GM11168 (cell line): ENCODE measurements at regions not wholly inside any gene's neighbourhood (a gene's known extent, or its start where the extent isn't known, plus 50 kb on each side); places are given as distances from the start of the nearest gene placed in this dataset.
"Not testable (repeated sequence)": the region's sequence is repeated elsewhere in the genome, so short reads cannot be mapped to it uniquely, and the experiment has no call there.

ENCODE experiments used
- in situ Hi-C: fragments of 300-500 bp; cut with MboI; formaldehyde crosslinking; loops from one replicate; pipeline ENCODE4 v1.12.0; 2022; ENCODE audit warnings: low sequenced_read_pairs; ENCODE audit not compliant: unreplicated experiment

DNA sequence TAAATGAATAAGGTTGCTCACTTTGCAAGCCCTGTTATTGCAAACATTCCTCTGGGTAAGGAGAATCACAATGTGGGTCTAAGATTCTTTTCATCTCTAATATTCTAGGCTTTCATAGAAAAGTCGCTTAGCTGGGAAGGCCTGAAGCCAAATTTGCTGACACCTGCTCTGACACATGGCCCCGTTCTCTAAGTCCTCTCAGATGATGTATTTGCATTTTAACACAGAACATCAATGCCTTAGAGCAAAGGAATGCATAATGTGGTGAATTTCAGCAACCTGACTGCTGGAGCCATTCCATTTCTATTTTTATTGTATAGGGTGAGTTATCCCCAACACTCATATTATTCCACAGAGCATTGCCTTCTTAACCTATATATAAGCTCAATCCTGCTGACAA lies 682.1 kb upstream of the NRP1 start:
- in situ Hi-C loops, result no loop called here

DNA sequence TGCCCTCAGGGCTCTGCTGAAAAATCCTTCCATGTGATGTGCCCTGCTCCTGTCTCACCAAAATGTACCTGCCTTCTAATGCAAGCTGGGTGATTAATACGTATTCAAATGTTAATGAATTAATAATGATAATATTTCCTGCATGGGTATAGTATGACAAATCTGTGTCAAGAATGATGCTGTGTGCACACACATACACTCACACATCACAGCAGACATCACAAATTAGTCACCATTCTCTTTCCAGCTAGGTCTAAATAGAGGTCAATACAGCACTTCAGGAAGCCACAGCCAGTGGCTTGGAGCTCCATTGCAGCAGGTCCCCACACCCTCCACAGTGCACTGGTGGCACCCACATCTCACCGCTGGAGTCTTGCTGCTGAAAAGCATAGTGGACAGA lies 681.2 kb upstream of the NRP1 start:
- in situ Hi-C loops, result no loop called here

DNA sequence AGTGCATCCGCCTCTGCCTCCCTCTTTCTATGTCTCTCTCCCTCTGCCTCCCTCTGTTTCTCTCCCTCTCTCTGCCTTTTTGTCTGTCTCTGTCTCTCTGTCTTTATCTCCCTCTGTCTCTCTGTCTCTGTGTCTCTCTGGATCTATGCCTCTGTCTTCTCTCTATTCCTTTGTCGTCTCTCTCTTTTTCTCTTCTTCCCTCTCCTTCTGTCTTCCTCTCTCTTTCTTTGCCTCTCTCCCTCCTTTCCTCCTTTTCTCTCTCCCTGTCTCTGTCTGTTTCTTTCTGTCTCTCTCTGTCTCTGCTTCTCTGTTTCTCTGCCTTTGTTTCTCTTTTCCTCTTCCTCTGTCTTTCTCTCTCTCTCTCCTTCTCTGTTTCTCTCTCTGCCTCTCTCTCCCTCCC lies 678.8 kb upstream of the NRP1 start:
- in situ Hi-C loops, result no loop called here

DNA sequence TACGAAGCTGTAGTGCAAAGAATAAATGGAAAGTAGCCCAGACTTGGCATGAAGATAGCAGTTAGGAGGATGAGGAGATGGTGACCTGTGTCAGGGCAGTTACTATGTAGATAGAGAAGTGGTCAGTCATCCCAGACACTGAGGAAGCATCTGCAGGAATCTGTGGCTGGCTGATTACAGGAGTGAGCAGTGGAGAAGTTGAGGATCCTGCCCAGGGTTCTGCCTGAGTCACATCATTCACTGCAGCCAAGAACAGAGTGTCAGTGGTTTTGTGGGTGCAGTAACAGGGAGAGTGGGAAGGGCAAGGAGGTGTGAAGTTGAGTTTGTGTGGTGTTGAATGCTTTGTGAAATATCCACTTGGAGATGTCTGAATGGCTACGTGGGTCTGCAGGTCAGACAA lies 676.4 kb upstream of the NRP1 start:
- in situ Hi-C loops, result no loop called here

DNA sequence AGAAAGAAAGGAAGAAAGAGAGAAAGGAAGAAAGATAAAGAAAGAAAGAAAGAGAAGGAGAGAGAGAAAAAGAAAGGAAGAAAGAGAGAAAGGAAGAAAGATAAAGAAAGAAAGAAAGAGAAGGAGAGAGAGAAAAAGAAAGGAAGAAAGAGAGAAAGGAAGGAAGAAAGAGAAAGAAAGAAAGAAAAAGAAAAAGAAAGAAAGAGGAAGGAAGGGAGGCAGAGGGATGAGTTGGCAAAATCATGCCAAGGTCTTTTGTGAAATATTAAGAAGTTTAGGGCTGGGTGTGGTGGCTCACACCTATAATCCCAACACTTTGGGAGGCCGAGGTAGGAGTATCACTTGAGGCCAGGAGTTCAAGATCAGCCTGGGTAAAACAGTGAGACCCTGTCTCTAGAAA lies 675.8 kb upstream of the NRP1 start:
- in situ Hi-C loops, result not testable (repeated sequence)

DNA sequence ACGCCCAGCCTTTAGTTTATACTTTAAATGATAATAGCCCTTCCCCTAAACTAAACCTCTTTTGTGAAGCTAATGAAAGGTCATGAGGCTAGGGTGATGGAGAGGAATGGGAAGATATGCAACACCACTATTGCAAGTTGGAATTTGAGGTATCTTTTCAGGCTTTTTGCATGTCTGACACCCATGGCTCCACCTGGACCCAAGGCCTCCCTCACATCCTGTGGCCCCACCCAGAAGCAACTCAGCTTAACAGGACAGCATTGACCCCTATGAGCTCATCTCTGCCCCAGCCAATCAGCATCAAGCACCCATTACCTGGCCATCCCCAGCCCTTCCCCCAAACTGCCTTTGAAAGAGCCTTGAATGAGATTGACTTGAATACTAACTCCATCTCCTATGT lies 674.2 kb upstream of the NRP1 start:
- in situ Hi-C loops, result no loop called here

DNA sequence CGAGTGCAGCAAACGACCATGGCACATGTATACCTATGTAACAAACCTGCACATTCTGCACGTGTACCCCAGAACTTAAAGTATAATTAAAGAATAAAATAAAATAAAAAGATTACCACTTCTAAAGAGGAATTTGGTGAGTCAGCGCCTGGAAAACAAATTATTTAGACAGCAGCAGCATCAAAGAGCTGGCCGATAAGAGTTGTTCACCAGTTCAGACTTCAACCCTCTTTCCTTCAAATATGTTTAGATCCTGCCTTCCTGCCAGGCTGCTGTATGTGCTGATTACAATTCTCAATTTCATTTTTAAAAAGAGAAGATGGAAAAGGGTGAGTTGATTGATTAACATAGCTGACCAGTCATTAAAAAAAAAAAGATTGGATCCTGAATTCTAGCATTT lies 672.0 kb upstream of the NRP1 start:
- in situ Hi-C loops, result no loop called here

DNA sequence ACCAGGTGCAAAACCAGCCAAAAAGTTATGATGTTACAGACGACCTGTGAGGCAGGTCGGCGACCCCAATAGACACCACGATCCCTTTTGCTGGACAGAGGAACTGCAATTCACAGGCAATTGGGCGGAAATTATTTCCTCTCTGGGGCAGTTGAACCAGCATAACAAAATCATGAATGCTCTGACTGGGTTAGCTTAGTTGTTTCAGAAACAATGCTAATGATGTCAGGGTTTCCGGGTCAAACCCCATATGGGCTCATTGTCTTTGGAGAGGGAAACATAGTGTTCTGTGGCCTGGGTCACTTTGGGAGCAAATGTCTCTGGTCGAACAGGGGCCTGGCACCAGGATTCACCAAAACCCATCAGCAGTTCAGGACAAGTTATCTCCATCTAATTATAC lies 669.1 kb upstream of the NRP1 start:
- in situ Hi-C loops, result no loop called here

DNA sequence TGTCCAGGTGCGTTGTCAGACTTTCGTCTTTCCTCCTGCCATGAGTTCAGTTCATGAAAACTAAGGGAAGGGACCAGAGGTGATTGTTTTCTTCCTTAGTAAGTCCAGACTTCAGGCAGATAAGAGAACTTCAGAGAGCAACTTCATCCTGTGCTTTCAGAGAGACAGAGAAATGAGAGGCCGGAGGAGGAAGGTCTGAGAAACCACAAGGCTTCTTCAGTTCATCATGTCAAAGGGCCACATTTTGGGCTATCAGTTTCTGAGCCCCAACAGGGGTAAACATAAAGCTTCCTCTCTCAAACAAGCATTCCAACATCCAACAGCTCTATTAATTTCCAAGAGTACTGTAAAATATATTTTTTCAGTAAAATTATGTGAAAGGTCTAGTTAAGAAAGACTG lies 668.4 kb upstream of the NRP1 start:
- in situ Hi-C loops, result no loop called here

DNA sequence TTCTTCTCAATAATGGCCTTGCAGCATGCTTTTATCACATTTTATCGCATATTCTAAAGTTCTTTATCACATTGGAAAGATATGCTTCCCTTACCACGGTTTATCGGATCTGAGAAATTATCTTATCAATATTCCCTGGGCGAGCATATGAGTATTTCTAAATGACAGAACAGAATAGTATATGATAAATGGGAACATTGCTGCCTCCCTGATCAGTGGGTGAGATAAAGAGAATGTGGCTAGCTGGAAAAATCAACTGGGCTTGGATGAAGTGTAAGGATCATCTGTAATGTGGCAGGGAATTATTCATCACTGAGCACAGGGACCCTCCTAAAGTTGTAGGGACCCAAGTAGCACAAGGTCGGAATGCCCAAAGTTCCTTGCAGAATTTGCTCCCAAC lies 667.4 kb upstream of the NRP1 start:
- in situ Hi-C loops, result no loop called here

DNA sequence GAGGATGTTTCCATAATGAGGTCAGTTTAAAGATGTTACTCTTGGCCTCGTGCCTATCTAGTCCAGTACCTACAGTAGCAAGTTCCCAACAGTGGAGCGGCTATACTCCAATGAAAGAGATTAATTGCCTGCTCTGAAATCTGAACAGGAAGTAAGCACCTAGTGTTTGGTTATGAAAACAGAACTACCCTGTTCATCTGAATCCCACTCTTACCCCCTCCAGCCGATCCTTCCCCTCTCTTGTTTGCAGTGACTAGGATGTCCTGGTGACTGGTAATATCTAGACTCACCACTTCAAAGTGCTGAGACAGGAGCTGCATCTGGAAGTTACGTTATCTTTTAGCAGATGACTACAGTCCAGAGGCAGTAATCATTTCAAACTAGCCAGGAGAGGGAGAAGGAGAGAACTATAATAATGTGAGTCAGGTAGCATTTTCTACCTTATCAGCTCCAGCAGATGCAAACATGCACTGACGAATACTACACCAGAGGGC lies 666.7 kb upstream of the NRP1 start:
- in situ Hi-C loops, result no loop called here

DNA sequence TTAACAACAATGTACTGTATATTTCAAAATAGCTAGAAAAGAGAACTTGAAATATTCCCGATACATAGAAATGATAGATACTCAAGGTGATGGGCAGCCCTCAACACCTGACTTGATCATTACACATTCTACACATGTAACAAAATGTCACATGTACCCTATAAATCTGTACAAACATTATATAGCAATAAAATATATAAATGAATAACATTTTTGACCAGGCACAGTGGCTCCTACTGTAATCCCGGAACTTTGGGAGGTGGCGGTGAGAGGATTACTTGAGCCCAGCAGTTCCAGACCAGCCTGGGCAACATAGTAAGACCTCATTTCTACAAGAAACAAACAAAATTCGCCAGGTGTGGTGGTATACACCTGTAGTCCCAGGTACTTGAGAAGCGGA lies 659.5 kb upstream of the NRP1 start:
- in situ Hi-C loops, result no loop called here

DNA sequence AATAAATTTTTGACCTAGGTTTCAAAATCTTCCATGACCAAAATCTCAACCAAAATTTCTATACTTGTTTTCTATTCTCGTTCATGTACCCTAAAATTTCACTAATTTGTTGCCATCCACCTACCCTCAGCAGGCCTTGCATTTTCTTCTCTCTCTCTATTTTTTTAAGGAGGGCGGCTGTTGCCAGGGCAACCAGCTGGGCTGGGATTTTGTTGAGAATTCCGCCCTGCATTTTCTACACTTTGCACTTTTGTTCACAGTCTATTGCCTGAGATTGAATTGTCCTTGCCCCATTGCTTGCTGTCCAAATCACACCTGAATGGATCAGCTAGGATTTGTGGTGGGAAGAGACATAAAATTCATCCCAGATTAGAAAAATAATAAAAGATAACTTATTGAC lies 657.5 kb upstream of the NRP1 start:
- in situ Hi-C loops, result no loop called here

DNA sequence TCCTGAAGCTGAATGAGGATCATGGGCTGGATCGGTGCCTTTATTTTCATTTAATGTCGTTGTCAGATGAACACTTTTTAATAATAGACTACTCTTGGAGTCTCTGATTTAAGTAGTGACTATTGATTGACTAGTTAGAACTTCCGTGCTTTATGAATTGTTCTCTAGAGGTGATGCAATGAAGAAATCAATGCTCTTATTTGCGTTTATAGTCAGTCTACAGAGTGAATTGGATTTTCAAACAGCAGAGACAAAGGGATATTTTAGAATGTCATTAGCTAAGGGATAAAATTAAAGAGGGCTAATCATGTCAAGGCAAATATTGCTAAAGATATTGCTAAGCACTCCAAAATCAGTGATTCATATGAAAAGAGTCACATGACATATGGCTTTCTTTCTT lies 652.0 kb upstream of the NRP1 start:
- in situ Hi-C loops, result no loop called here

DNA sequence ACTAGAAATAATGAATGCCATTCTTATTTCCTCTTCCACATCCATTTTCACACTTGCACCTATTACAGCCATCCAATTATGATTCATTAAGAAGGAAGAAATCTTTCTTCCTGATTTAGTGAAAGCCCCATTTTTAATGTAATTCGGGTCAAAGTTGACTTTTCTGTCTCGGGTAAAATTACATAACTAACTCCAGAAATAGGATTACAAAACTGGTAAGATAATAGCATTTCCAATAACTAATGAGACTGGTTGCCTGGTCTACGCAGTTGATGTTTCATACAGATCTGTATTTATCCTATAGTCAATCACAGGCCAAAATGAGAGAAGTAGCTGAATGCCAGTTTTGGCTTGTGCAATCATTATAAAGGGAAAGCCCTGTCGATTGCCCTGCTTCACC lies 651.5 kb upstream of the NRP1 start:
- in situ Hi-C loops, result no loop called here

DNA sequence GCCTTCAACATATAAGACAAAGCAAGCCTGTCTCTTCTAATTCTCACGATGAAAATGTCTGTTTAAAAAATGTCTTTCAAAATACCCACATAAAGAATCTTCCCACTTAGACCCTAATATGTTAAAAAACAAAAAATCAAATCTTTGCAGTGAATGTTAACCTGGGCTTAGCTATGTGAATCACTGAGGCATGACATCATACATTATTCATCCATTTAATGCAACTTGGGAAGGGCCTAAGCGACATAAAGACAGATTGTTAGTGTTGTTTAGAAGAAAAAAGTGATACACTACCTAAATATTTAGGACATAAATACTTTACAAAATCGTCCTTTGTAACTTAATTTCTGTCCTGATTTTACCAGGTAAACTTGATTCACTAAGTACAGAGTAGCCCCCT lies 648.5 kb upstream of the NRP1 start:
- in situ Hi-C loops, result no loop called here

DNA sequence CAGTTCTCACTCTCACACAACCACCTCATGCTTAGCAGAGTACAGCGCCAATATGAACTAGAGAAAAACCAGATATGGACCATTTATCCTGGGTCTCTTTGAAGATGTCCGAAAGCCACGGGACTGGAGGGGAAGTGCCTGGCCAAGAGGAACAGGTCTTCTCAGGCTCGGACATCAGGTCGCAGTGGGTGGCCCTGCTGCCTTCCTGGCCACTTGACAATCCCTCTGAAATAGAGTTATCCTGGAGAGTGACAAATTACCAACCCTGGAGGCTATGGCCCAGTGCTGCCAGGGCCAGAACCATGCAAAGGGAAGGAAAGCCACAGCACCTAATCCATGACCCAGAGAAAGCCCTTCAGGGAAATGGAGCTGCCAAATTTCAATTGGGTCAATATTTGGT lies 646.8 kb upstream of the NRP1 start:
- in situ Hi-C loops, result no loop called here

DNA sequence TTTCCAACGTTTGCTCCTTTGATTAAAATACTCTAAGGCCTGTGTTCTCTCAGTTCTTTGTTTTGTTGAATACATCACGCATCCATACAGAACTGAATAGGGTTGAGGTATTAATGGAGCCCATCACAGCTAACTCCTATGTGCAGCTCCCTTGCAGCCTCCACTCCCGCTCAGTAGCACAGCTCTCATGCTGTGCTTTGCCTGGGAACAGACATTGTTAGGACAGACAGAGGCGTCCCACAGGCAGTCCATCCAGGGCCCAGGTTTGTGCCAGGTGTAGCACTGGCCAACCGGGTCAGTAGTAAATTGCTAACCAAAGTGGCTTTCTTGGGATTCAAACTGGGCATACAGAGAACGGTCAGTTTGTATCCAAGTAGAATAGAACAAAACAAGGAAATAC lies 644.7 kb upstream of the NRP1 start:
- in situ Hi-C loops, result no loop called here

DNA sequence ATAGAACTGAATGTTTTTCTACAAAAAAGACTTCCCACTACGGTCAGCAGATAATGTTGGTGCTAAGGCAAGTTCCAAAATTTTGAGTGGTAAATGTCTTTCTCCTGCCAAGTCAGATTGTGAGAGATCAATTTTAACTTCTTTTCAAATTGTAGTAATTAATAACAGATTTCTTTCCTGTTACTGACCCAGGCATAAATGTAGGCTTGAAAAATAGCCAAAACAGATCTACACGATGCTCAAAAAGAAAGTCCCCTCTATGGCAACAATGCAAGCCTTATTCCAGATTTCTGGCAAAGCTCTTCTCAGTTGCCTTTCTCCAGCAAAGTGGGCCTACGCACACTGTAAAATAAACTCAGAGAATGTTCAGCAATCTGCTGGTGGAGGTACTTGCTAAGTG lies 641.0 kb upstream of the NRP1 start:
- in situ Hi-C loops, result no loop called here

DNA sequence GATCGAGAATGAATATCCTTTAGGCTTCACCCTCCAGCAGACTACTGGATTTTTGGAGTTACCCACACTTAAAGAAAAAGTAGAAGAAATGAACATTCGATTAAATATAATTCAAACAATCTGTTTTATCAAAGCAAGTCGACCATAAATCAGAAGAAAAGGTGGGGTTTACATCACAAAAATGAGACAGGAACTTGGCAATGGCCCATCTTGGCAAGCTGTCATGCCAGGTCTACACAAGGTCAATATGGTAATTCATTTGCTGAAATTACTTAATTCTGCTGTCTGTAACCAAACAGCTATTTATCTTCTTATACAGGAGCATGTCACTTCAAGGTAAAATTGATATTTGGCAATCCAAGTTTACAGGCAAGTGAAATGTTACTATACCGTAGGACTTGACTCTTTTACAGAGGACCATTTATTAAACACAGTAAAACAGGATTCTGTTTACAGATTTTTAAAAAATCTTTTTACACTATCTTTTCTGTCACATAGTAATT lies 640.6 kb upstream of the NRP1 start:
- in situ Hi-C loops, result no loop called here

DNA sequence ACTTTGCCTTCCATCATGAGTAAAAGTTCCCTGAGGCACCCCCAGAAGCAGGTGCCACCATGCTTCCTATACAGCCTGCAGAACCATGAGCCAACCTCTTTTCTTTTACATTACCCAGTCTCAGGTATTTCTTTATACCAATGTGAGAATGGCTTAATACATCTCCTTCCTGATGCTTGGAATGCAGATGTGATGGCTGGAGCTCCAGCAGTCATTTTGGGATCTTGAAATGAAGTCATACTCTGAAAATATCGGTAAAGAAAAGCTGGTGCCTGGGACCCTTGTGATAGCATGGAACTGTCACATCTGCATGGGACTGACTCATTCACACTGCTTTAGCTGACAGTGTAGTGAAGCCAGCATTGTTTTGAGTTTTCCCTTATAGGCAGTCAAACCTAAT lies 634.5 kb upstream of the NRP1 start:
- in situ Hi-C loops, result no loop called here

DNA sequence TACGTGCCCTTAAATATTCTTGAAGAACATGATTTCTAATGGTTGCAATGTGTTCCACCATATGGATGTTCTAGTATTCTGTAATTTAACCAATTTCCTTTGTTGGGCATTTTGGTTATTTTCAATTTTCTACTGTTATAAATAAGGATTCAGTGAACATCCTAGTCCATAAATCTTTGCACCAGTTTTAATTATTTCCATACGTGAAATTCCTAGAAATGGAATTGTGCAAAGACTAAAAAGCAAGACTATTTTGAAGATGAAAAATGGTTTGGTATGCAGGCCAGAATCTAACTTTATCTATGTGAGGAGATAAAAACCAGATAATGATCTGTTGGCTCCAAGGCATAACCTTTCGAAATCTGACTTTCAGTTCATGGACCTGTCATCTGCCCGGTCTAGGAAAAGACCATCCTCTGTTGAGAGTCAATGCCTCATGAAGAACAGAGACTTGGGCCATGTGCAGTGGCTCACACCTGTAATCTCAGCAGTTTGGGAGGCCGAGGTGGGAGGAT lies 633.2 kb upstream of the NRP1 start:
- in situ Hi-C loops, result no loop called here

DNA sequence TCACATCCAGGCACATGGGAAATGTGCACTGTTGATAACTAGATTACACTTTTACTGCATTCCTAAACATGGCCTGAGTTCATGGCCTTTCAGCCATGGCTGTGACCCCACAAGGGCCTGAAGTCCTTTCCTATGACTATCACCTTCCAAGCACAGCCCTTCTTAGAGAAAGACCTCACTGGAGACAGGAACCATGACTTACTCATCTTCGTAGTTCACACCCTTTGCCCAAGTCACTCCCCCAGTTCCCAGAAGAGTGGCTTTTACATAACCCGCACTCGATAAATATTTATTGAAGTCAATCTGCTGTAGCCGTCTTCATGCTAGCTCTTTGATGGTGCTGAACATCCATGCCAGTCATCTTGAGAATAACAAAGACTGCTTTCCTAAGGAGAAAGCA lies 632.5 kb upstream of the NRP1 start:
- in situ Hi-C loops, result no loop called here
